ENCODE measurements at regions not wholly inside any gene's neighbourhood (a gene's known extent, or its start where the extent isn't known, plus 50 kb on each side); places are given as distances from the start of the nearest gene placed in this dataset.

DNA sequence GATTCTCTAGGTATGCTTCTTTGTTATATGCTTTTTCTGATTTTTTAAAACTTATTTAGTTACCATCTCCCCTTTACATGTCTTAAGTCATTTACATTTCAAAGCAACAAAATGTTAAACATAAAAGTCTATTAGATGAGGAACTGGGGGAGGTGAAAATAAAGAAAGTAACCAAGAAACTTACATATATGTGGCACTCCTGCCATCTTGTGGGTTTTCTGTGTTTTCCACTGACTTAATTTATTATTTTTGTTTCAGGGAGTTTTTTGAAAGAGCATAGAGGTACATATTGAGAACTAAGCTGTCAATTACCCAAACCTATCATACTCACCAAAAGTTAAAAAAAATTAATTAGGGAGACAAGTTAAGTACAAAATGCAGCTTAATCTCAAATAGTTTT lies 1531.1 kb downstream of the MRPL39 start:
- peak; percentile 59 for DNase-seq

DNA sequence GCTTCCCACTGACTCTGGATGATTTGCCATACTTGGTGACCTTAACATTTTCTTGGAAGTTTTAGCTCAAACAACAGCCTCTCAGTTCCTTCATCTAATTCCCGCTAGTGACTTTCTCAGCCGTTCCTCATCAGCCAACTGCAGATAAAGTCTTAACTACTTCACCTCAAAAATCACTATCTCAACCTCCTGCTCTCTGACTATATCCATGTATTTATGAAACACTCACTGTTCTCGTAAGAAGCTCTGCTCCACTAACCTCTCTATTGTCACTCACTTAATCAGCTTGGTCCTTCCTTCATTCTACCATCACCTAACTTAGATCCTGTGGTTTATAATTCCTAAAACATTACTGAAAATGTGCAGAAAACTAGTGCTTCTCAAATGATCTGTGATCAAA lies 1551.6 kb downstream of the MRPL39 start:
- no peak for DNase-seq

DNA sequence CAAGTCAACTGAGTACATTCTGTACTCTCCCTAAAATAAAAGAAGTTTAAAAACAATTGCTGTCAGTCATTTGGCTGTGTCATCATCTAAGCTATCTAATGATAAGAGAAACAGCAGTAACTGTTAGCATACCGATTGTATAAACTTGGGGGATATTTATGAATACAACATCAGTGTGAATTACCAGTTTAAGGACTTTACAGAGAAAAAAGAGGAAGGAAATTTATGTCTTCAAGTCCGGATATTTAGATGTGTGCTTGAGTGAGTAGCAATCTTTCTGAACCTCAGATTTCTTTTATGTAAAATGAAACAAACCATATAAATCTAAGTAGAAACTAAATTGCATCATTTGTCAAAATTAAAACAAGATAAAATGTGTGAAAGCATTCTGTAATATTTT lies 1557.0 kb downstream of the MRPL39 start:
- DNase-seq: no peak

DNA sequence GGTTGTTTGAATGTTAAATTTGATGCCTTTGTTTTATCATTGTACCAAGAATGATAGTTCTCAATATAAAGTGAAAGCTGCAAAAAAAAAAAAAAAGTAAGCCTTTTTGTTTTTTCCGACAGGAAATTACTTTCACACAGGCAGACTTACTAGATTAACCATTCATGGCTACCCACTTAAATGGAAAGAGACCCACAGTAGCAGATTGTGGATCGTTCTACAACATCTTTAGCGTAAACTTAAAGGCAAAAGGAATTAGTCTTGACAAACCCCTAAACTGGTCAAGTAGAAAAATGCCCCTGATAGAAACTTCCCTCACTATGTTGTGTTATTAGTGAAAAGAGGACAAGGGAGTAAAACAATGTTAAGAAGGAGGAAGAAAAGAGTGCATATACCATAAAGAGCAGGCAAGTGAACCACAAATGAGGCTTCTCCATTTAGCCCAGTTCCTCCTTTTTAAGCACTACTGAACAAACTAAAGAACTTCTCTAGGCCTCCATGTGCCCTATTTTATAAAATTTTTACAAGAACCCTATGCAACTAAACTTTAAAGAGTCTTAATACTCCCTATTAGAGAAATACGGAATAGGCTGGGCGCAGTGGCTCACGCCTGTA lies 1560.3 kb downstream of the MRPL39 start:
- DNase-seq: no peak

DNA sequence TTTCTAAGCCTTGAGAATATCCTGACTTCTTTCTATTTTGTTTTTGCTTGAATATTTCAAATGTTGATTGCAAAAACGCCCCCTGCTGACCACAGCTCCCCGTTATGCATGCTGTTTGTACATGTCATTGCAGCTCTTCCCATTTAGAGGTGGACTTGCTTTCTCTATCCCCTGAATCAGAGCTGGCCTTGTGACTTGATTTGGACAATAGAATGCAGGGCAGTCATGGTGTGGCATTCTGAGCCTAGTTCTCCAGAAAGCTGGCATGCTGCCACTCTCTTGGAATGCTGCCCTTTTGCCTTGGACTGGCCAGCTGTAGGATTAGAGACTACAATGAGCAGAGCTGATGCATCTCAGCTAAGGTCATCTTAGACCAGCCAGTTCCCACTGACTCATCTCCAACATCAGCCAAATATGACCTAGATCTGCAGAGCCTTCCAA lies 1561.5 kb downstream of the MRPL39 start:
- DNase-seq: peak; percentile 89

DNA sequence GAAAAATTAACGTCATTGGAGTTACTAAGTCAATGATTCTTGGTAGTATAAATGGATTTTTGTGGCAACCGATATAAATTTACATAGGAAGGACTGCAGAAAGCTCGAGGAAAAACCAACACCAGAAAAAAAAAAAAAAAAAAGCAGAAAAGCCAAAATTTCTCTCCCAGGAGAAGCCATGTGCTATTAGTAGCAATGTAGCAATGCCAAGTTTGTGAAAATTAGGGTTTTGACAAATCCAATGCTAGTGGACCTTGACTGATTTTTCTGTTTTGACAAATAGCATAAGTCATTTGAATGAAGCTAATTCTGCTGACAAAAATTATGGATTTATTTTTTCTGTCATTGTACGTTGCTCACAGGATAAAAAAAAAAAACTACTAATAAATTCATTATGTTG lies 1561.9 kb downstream of the MRPL39 start:
- DNase-seq: no peak

DNA sequence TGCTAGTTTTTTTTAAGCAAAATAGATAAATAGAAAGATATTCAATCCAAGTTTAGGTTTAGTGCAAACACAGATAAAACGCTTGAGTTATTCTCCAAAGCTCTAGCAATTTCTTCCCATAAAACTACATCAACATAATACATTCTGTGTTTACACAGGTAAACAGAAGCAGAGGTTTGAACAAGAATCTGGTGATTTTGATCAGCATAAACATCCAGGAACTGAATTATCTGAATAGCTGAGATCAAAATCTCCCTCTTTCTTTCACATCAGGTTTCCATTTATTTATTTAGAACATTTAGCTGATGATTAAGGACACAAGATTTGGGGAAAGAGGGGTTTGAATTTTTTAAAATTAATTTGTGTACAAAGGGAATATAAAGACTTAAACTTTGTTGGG lies 1564.6 kb downstream of the MRPL39 start:
- peak; percentile 27 for DNase-seq

DNA sequence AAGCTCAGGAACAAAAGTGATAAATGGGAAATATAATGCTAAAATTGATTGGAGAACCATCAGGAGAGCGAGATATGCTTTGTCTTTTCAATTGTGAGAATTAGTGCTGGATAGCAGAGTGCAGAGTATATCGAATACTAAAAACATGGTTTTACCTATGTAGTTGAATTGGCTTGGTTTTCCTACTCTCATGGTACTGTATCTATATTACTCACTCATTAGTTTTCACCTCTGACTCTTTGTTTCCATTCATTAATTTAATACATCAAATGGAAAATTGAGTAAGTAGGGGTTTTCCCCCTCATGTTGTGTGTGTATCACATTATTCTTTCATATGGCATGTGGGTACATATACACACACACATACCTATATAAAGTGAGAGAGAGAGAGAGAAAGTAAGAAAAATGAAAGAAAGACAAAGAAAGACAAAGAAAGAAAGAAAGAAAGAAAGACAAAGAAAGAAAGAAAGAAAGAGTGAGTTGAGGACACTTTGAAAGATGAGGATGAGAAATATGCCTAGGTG lies 1574.5 kb downstream of the MRPL39 start:
- no peak for DNase-seq

DNA sequence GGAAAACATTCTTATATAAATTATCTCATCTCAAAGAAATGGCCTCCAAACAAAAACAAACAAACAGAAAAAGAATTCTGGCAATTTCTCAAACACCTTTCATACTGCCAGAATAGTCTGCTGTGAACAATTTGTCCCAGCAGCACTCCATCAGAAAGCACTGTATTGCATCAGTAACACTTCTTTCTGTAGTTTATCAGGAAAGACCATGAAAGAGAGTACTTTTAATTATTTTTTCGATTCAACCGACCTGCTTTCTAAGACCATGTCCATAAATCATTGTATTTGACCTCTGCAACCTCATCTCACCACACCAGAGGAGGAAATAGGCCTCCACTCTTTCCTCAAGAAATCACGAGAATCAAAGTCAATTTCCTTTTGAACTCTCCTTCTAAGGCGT lies 1579.9 kb downstream of the MRPL39 start:
- no peak for DNase-seq

DNA sequence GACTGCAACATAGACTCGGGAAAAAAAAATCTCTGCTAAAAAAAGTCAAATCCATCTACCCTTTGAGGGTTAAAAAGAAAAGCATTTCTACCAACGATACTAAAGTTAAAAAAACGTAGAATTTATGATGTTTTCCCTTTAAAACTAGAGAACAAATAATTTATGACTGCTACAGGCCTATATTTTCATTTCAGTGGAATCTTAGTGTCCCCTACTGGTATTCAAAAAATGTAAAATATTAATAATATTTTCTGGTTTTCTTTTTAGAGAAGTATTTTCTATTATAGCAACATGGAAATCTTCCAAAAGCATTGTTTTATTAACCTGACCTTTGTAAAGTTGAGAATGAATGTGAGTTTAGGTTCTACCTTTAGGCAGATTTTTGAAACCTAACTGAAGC lies 1582.2 kb downstream of the MRPL39 start:
- DNase-seq: peak; percentile 42

DNA sequence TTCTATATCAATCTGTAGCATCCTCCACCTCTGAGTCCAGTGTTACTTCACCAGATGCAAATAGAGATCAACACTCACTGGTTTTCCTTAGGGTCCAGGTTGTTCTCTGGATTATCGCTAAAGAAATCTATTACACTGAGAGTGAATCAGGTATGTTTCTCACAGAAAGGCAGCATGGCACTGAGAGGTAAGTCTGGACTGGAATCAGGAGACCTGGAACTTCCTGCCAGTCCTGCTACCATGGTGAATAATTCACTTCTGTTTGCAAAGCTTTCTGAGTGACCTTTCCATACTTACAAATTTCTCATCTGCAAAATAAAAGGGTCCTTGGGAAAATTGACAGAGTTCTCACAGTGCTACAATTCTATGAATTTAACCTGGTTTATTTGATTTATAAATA lies 1583.3 kb downstream of the MRPL39 start:
- DNase-seq: peak; percentile 94

DNA sequence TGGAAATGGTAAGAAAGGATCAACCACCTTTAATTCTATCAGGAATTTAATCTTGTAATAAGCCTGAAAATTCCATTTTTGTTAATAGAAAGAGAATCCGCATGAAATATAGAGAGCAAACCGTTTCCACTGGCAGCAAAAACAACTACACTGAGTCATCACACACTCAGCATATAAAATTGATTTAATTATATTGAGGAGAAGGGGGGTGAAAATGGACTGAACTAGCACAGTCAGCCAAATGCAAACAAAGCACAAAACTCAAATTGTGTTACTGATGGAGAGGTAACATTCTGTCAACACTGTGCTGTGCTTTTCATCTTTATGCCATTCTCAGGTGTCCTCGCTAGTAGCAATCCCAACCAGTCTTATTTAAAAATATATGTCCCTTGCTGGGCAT lies 1583.9 kb downstream of the MRPL39 start:
- peak; percentile 86 for DNase-seq

DNA sequence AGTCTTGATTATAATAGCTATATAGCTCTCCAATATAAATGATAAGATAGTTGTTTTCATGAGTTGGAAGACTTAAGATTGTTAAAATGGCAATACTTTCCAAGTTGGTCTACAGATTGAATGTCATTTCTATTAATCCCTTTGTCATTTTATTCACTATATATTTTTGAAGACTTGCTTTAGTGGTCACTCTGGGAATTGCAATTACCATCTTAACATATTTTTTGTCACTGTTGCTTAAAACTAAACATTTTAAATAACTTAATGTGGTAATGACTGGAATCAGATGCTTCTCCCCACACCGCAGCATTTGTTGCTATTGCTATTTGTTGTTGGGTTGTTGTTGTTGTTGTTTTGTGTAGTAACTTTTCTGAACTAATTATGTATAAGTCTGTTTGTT lies 1592.9 kb downstream of the MRPL39 start:
- no peak for DNase-seq

DNA sequence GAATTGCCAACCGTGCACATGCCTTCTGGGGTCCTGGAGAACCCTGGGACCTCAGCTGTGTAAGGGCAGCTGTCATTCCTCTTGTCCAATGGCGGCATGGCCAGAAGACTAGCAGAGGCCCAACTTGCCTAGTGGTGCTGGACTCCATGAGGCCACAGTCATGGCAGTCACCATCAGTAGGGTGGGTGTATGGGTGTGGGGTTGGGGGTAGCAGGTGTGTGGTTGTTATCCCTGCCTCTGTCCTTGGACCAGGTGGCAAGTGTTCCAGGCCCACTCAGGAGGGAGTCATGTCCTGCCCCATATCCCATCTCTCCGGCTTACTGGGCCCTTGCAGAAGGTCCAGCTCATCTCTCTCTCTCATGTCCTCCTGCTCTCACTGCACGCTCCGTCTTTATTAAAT lies 1596.2 kb downstream of the MRPL39 start:
- no peak for DNase-seq

DNA sequence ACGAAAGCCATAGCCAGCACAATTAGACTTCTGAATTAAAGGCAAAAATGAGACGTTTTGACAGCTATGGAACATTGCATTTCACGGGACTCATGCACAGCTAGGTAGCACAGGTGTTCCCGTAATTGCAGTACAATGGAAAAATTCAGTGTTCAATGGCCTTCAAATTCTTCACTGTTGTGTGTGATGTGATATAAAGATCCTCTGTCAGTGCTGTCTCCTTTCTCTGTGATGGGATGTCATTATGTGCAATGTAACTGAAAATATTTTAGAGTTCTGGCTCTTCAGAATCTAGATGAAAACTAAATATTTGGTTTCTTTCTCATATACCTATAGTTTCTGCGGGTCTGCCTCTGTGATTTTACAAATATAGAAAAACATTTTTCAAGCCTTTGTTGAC lies 1599.7 kb downstream of the MRPL39 start:
- DNase-seq: no peak

DNA sequence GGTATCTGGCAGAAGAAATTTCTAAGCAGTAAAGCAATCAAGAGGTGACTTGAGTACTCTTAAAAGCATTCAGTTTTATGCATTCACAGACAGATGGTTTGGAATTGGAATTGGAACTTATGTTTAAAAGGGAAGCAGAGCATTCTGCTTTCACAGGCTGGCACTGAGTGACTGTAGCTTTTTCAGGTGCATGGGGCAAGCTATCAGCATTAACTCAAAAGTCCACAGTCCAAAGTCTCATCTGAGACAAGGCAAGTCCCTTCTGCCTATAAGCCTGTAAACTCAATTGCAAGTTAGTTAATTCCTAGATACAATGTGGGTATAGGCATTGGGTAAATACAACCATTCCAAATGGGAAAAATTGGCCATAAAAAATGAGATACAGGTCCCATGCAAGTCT lies 1620.3 kb downstream of the MRPL39 start:
- no peak for DNase-seq

DNA sequence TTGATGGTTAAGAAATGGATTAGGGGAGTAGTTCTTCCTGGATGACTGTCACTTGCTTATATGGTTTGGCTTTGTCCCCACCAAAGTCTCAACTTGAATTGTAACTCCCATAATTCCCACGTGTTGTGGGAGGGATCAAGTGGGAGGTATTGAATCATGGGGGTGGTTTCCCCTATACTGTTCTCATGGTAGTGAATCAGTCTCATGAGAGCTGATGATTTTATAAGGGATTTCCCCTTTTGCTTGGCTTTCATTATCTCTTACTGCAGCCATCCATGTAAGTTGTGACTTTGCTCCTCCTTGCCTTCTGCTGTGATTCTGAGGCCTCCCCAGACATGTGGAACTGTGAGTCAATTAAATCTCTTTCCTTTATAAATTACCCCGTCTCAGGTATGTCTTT lies 1621.1 kb downstream of the MRPL39 start:
- no peak for DNase-seq

DNA sequence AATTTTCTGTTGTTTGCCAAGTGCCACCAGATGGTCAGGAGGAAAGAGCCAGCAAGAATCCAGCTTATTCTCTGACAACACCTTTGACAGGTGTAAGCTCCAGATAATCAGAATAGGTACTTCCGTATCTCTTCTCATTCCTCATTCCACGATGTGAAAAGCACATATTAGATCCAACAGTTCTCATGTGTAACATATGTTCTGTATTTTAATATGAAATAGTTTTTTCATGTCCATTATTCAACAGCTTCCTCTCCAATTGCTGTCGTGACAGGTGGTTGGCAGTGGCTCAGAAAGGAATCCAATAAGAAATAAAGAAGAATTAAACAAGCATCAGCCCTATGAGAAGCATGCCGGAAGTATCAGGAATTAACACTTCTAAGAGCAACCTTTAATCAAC lies 1624.7 kb downstream of the MRPL39 start:
- peak; percentile 69 for DNase-seq

DNA sequence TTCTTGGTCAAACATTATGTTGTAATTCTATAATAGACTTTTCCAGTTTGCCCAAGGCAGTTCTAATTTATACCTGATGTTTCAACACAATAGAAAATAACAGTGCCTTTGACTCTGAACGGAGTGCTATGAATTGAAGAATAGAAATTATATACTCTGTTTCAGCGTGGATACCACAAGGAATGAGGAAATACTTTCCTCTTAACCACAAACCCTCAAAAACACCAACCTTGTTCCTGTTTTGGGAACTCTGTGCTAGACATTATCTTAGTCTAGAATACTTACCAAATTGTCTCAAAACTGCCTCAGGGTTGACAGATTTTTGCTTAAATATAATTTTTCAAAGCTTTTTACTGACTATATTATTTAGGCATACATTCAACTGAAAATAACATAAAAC lies 1629.3 kb downstream of the MRPL39 start:
- peak; percentile 71 for DNase-seq

DNA sequence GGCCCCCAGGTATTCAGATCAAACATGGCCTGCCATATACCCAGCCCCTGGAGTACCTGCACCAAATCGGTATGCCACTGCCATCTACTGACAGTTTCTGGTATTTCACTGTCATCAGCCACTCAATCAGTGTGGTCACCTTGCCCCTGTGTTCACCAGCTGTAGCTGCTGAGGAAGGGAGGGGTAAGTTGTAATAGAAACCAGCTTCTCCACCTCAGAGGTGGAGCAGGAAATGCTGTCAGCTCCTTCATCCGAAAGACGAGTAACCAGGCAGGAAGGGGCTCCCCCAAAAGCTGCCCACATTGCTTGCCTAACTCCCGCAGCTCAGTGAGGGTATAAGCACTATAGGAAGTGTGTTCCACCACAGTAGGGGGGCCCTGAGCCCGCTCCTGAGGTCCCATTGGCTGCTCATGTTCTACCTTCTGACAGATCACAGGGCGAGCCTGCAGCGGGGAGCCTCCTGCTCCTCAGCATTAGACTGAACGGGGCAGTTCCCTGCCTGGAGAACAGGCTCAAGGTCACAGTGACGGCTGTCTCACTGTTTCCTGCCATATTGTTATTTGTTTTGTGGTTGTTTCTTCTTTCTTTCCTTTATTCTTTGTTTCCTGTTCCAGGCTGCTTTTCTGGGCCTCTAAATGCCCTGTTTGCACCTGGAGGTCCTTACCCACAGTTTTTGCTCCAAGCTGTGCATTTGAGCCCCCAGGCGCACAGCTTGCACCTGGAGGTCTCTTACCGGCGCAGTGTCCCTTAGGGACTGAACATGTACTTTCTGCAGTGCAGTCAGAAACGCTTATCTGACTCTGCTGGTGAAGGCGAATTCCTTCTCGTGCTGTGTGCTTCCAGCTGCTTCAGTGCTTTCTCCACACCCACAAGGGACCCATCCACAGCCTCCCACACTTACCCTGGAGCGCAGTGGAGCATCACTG lies 1638.3 kb downstream of the MRPL39 start:
- DNase-seq: peak; percentile 99

DNA sequence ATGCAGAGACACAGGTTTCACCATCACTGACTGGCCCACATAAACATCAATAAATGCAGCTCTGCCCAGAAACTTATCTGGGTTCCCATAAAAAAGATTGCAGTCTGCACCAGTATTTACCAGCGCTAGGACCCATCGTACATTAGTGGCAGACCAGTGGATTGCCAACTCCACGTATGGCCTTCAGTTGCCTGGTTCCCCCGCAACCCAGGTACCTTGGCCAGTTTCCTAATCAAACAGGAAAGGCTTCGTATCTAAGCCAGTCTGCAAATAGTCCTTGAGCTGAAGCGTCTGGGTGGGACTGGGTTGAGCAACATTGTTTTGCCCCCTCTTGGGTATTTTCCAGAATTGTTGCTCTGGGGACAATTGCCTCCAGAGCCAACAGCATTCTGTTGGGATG lies 1639.3 kb downstream of the MRPL39 start:
- peak; percentile 74 for DNase-seq

DNA sequence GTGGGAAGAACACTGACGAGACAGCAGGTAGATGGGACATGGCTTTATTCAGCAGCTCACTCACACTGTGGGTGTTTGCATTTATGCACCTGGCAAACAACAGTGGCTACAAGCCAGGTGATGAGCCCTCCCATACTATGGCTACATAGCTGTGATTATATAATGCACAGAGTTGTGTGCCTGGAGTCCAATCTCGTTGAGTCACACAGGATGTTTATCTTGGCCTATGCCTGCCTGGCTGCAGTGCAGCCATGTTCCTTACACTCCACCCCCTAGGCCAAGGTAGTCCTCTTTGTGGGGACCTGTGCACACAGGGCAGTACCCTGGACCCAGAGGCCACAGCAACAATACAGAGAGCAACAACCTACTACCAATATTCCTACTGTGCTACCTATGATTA lies 1643.8 kb downstream of the MRPL39 start:
- DNase-seq: peak; percentile 96

DNA sequence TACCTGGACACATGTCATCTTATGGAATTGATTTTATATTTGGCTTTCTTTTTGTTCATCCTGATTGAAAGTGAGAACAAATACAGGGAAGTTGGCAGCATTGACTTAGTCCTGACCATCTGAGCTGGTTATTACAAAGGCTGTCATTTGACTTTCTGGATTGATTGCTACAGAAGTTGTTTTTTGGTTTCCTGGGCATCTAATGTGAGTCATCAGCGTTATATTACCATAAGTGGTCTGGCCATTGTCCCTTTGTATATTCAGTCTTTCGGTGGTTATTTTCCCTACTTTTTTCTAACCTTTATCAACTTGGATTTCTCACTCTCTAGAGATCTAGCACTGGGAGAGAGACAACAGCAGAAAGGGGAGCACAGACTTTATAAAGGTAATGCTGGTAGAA lies 1646.5 kb downstream of the MRPL39 start:
- DNase-seq: peak; percentile 90

DNA sequence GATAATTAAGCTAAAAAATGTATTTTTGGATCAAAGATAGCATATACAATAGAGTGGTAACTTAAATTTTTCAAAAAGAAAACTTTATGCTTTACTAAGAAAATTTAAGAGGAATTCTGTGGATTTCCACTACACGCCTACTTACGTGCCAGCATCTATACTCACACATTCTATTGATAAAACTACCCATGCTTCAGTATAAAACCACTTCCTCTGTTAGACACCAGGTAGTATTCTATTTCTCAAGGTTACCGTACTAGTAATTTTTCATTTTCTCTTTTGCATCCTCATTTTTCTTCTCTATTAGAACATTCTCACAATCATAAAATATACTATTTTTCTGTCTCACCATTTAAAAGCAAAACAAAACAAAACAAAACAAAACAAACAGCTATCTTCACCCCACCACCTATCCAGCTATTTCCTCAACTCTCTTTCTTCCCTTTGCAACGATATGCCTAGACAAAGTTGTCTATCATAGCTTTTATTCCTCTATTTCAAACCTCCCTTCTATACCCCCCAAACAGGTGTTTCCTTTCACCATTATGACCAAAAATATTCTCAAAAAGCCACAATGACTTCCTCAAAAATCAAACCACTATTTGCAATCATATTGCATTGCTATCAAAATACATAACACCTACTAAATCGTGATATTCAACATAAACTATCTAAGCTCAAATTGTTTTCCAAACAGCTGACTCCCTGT lies 1652.0 kb downstream of the MRPL39 start:
- no peak for DNase-seq

All from NCI-H69 (cell line).